HepG2 (cell line): ENCODE measurements at regions not wholly inside any gene's neighbourhood (a gene's known extent, or its start where the extent isn't known, plus 50 kb on each side); places are given as distances from the start of the nearest gene placed in this dataset.

Experiments used
- ZBTB34 ChIP-seq: sonication (generic); formaldehyde crosslinking; IDR thresholded peaks from 2 replicates; pipeline ENCODE4 v1.8.0; 2022; ENCODE audit warnings: mild to moderate bottlenecking, missing genetic modification reagents
- ZNF263 ChIP-seq: sonication (generic); formaldehyde crosslinking; IDR thresholded peaks from 2 replicates; pipeline ENCODE4 v1.4.0; 2020; ENCODE audit warnings: missing genetic modification reagents
- ZSCAN29 ChIP-seq: sonication (generic); formaldehyde crosslinking; conservative IDR thresholded peaks from 2 replicates; pipeline ENCODE4 v1.4.0; 2020; ENCODE audit warnings: mild to moderate bottlenecking, missing genetic modification reagents

- TF ChIP-seq ZSCAN29 (CRISPR knock-in tag) (no peak), ZNF263 (CRISPR knock-in tag) (no peak), ZBTB34 (CRISPR knock-in tag) (no peak)
Measured at GRCh38 chr12:92035477-92035876, 110.2 kb downstream of the BTG1 start.
